Body of pancreas (tissue), 4 donors: ENCODE measurements at regions not wholly inside any gene's neighbourhood (a gene's known extent, or its start where the extent isn't known, plus 50 kb on each side); places are given as distances from the start of the nearest gene placed in this dataset.
A peak's percentile ranks its signal among the peaks of the same experiment; 100 is the strongest.

Experiments
- ATAC-seq: fragments of 150-250 bp; one replicate; pipeline ENCODE4 v1.9.1; 2016
- DNase-seq, 4 donors: peaks; one replicate each; pipeline ENCODE4 v3.0.0-alpha.2; 2019
- H3K27ac ChIP-seq, 4 donors: fragments of 200-600 bp; sonication (generic); 1 replicate in 3 of 4; 2 replicates in 1 of 4; pipeline versions ENCODE4 v1.5.1 to v1.6.1; 2016 to 2019; ENCODE audit warnings: mild to moderate bottlenecking in 1 of 4, mixed read lengths in 1 of 4, moderate library complexity in 1 of 4
- H3K27me3 ChIP-seq, 2 donors: fragments of 200-600 bp; sonication (generic); one replicate each; pipeline ENCODE4 v1.6.0; 2016; ENCODE audit warnings: mild to moderate bottlenecking in 1 of 2
- H3K36me3 ChIP-seq, 2 donors: fragments of 200-600 bp; sonication (generic); replicated peaks in 1 of 2; 2 replicates each; pipeline ENCODE4 v1.5.1; 2016; ENCODE audit warnings: low read depth in 2 of 2; ENCODE audit not compliant: insufficient read depth in 1 of 2
- H3K4me1 ChIP-seq: fragments of 200-600 bp; sonication (generic); one replicate; pipeline ENCODE4 v1.6.0; 2016
- H3K4me3 ChIP-seq, 2 donors: fragments of 200-600 bp; sonication (generic); 1 replicate in 1 of 2; 2 replicates in 1 of 2; pipeline ENCODE4 v1.5.1; 2016 to 2019
- H3K9me3 ChIP-seq, 3 donors: fragments of 200-600 bp; sonication (generic); 1 replicate in 2 of 3; 2 replicates in 1 of 3; pipeline ENCODE4 v1.5.1; 2016
- POLR2A ChIP-seq, 3 donors: fragments of 450-650 bp; IDR thresholded peaks; one replicate each; pipeline ENCODE4 v1.6.1; 2016; ENCODE audit warnings: antibody characterized with exemption in 3 of 3, mild to moderate bottlenecking in 2 of 3
- WGBS, 2 donors: methylation state at CpG; one replicate each; pipeline ENCODE4 v1.1.5; 2017; 5-methylcytosine and 5-hydroxymethylcytosine counted together
- intact Hi-C: fragments of 100-400 bp; cut with DNase I; formaldehyde crosslinking; loops from one replicate; pipeline ENCODE4 v1.15.1; 2023
- TF ChIP-seq, protein P1 (sequence below), 7 experiments: fragments of 450-650 bp in 4 of 7; fragments of 200-600 bp in 3 of 7; sonication (generic) in 3 of 7; IDR thresholded peaks; one replicate each; pipeline ENCODE4 v1.5.1; 2016 to 2019; ENCODE audit warnings: antibody characterized with exemption in 7 of 7

- no peak overlapping the region for H3K27ac ChIP-seq
- intact Hi-C loops: no loop called here
- WGBS, 2 donors: 69 to 79% methylated on average over 9 to 10 of the region's 10 CpGs
These were observed 77.3 kb upstream of the SH3BP4 start for GRCh38 chr2:234874347-234875046.

GRCh38 chr2:234873828-234874173 is 78.0 kb upstream of the SH3BP4 start:
- Histone ChIP-seq H3K27me3 (no peaks in the 10 kb centered on the region), H3K4me1 (peaks cover 35% of the 10 kb centered on the region), H3K9me3 (no peaks in the 10 kb centered on the region), H3K4me3 (no peak overlapping the region), H3K36me3 (no peaks in the 10 kb centered on the region), H3K27ac (no peak overlapping the region)
- intact Hi-C loops: no loop called here
- DNase-seq (peak in 2 of 4 donors; percentile 33 to 38), ATAC-seq (no peak)
- TF ChIP-seq, protein P1, sequence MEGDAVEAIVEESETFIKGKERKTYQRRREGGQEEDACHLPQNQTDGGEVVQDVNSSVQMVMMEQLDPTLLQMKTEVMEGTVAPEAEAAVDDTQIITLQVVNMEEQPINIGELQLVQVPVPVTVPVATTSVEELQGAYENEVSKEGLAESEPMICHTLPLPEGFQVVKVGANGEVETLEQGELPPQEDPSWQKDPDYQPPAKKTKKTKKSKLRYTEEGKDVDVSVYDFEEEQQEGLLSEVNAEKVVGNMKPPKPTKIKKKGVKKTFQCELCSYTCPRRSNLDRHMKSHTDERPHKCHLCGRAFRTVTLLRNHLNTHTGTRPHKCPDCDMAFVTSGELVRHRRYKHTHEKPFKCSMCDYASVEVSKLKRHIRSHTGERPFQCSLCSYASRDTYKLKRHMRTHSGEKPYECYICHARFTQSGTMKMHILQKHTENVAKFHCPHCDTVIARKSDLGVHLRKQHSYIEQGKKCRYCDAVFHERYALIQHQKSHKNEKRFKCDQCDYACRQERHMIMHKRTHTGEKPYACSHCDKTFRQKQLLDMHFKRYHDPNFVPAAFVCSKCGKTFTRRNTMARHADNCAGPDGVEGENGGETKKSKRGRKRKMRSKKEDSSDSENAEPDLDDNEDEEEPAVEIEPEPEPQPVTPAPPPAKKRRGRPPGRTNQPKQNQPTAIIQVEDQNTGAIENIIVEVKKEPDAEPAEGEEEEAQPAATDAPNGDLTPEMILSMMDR (IDR thresholded peaks at IDR 0.05): no peak
- no peak for TF ChIP-seq POLR2A (IDR thresholded peaks at IDR 0.05)
- WGBS, 2 donors: 75 to 84% methylated on average over 6 of the region's 6 CpGs

More at GRCh38 chr2:234874347-234875046, 77.3 kb upstream of the SH3BP4 start:
- Histone ChIP-seq H3K27me3 (no peaks in the 10 kb centered on the region), H3K4me3 (no peak overlapping the region), H3K4me1 (peaks cover 35% of the 10 kb centered on the region), H3K9me3 (no peaks in the 10 kb centered on the region), H3K36me3 (no peaks in the 10 kb centered on the region)
- DNase-seq (no peak), ATAC-seq (no peak)
- TF ChIP-seq, protein P1 (IDR thresholded peaks at IDR 0.05): no peak
- TF ChIP-seq POLR2A (IDR thresholded peaks at IDR 0.05): no peak

DNA sequence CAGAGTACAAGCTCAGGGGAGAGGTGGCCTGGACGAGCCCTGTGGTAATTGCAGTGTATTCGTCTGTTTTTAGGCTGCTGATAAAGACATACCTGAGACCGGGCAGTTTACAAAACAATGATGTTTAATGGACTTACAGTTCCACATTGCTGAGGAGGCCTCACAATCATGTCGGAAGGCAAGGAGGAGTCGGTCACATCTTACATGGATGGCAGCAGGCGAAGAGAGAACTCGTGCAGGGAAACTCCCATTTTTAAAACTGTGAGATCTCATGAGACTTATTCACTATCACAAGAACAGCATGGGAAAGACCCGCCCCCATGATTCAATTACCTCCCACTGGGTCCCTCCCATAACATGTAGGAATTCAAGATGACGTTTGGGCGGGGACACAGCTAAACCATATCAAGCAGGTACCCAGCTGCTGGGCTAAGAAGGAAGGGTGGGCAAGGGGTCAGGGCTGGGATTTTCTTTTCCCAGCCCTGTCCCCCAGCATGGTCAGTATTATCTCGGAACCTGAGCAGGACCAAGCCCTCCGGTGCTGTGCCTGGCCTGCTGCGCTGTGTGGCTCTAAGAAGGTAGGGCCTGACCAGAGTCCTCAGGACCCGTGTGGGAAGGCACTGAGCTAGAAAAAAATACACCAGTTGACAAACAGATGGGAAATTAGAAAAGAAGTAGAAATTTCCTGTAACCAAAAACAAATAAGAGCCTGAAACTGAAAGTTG is 78.6 kb upstream of the SH3BP4 start:
- Histone ChIP-seq H3K9me3 (no peaks in the 10 kb centered on the region), H3K4me1 (peaks cover 34% of the 10 kb centered on the region), H3K27me3 (no peaks in the 10 kb centered on the region), H3K27ac (peak overlapping the region in 1 of 4 donors; percentile 19), H3K36me3 (no peaks in the 10 kb centered on the region), H3K4me3 (no peak overlapping the region)
- ATAC-seq (no peak), DNase-seq (no peak)
- 93 to 94% methylated on average over 14 of the region's 14 CpGs for WGBS, 2 donors
- TF ChIP-seq, protein P1 (IDR thresholded peaks at IDR 0.05): no peak
- TF ChIP-seq POLR2A (IDR thresholded peaks at IDR 0.05): no peak
- intact Hi-C loops: no loop called here

- H3K27ac ChIP-seq: peak overlapping the region; percentile 37 to 66 (median 48)
- H3K36me3 ChIP-seq: no peaks in the 10 kb centered on the region
- H3K4me1 ChIP-seq: peaks cover 34% of the 10 kb centered on the region
- H3K9me3 ChIP-seq: no peaks in the 10 kb centered on the region
- WGBS, 2 donors: 28 to 35% methylated on average over 3 of the region's 3 CpGs
- ATAC-seq (peak; percentile 87), DNase-seq (peak; percentile 73 to 91 (median 84))
- no peak overlapping the region for H3K4me3 ChIP-seq
- TF ChIP-seq, protein P1 (IDR thresholded peaks at IDR 0.05): no peak
- TF ChIP-seq POLR2A (IDR thresholded peaks at IDR 0.05): peak in 1 of 3 donors; percentile 8
- no peaks in the 10 kb centered on the region for H3K27me3 ChIP-seq
- intact Hi-C loops: no loop called here
These were observed 81.8 kb upstream of the SH3BP4 start for GRCh38 chr2:234869969-234870368.
